Esophagus squamous epithelium (tissue), 5 donors: ENCODE measurements at regions not wholly inside any gene's neighbourhood (a gene's known extent, or its start where the extent isn't known, plus 50 kb on each side); places are given as distances from the start of the nearest gene placed in this dataset.

Experiments used
- DNase-seq: peaks from one replicate; lab custom pipeline; 2025; lab: John Stamatoyannopoulos, UW
- H3K27ac ChIP-seq, 4 donors: fragments of 200-600 bp; sonication (generic); one replicate each; pipeline ENCODE4 v1.5.1; 2016 to 2019; ENCODE audit warnings: mild to moderate bottlenecking in 1 of 4
- H3K27me3 ChIP-seq, 4 donors: fragments of 200-600 bp; sonication (generic); 1 replicate in 3 of 4; 2 replicates in 1 of 4; pipeline versions ENCODE4 v1.5.1 to v1.6.0; 2017 to 2021; ENCODE audit warnings: antibody characterized with exemption in 1 of 4
- H3K36me3 ChIP-seq, 3 donors: fragments of 200-600 bp; sonication (generic); one replicate each; pipeline ENCODE4 v1.5.1; 2016 to 2019
- H3K4me1 ChIP-seq, 3 donors: fragments of 200-600 bp; sonication (generic); one replicate each; pipeline ENCODE4 v1.5.1; 2017 to 2019
- H3K4me3 ChIP-seq, 4 donors: fragments of 200-600 bp; sonication (generic); 1 replicate in 3 of 4; 2 replicates in 1 of 4; pipeline ENCODE4 v1.5.1; 2016 to 2019; ENCODE audit warnings: mild to moderate bottlenecking in 2 of 4, moderate library complexity in 1 of 4
- H3K9me3 ChIP-seq, 3 donors: fragments of 200-600 bp; sonication (generic); one replicate each; pipeline ENCODE4 v1.5.1; 2016 to 2019
- CTCF ChIP-seq, 6 experiments: fragments of 450-650 bp in 4 of 6; fragments of 200-600 bp in 2 of 6; sonication (generic) in 2 of 6; IDR thresholded peaks; one replicate each; pipeline ENCODE4 v1.5.1; 2016 to 2019; ENCODE audit warnings: antibody characterized with exemption in 6 of 6, mild to moderate bottlenecking in 4 of 6, moderate library complexity in 4 of 6
- POLR2A ChIP-seq, 4 donors: fragments of 450-650 bp; IDR thresholded peaks; one replicate each; pipeline ENCODE4 v1.6.1; 2017; ENCODE audit warnings: antibody characterized with exemption in 4 of 4, mild to moderate bottlenecking in 4 of 4, moderate library complexity in 3 of 4
- WGBS, 2 donors: methylation state at CpG; one replicate each; pipeline ENCODE4 v1.1.5; 2018; 5-methylcytosine and 5-hydroxymethylcytosine counted together
- intact Hi-C: fragments of 100-400 bp; cut with DNase I; formaldehyde crosslinking; loops from one replicate; pipeline ENCODE4 v1.15.0; 2022
- donor health status: DM: yes; HTN: yes; CAD: no.

DNA sequence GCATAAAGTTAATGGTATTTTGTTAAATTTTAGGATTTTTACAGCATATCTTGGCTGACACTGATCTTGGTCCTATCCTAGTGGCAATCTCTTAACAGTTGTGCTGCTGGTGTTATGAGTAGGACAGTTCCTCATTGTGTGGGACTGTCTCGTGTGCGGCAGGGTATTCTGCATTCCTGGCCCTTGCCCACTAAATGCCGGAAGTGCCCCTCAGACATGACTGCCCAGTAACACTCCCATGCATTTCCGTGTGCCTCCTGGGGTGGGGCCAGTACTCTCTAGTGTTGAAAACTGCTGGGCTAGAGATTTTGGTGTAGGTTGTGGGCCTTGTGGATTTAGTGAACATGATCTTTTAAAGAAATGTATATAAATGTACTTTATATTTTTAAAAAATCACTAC is 227.1 kb upstream of the DMRT1 start:
- H3K4me1 ChIP-seq: peaks cover 7 to 55% (median 19%) of the 10 kb centered on the region in 3 donors
- H3K36me3 ChIP-seq: no peaks in the 10 kb centered on the region
- 50 to 51% methylated on average over 2 to 4 of the region's 4 CpGs for WGBS, 2 donors
- TF ChIP-seq CTCF (IDR thresholded peaks at IDR 0.05) (no peak), POLR2A (IDR thresholded peaks at IDR 0.05) (no peak)
- H3K9me3 ChIP-seq: no peaks in the 10 kb centered on the region
- peak overlapping the region; percentile 25 to 78 (median 72) for H3K27ac ChIP-seq
- intact Hi-C loops: loop anchor here (5.0 to 10.0 kb wide), 2 partner anchors 80 to 148 kb away; no protein-coding TSS in a partner anchor
- no peak for DNase-seq
- H3K4me3 ChIP-seq: no peak overlapping the region
- no peaks in the 10 kb centered on the region for H3K27me3 ChIP-seq

DNA sequence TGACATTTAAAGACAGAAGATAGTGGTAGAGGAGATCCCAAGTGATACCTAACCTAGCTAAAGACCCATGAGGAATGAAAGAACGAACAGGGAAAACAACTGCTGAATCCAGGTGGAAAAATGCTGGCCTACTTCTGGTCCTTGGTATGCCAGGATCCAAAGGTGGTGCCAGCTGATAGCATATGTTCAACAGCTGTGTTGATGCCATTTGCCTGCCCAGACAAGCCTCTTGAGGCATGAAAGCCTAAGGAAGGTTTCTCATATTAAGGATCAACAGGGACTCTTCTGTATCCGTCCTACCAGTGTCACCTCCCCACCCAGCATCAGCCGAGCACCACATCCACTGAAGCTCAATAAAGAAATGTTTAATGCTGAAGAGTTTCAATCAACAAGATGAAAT is 225.7 kb upstream of the DMRT1 start:
- Histone ChIP-seq H3K36me3 (no peaks in the 10 kb centered on the region), H3K27ac (peak overlapping the region; percentile 4 to 77 (median 50)), H3K4me3 (no peak overlapping the region), H3K4me1 (peaks cover 7 to 56% (median 19%) of the 10 kb centered on the region in 3 donors), H3K27me3 (no peaks in the 10 kb centered on the region), H3K9me3 (no peaks in the 10 kb centered on the region)
- DNase-seq: no peak
- WGBS, 2 donors: 46 to 69% methylated on average over 3 of the region's 3 CpGs
- TF ChIP-seq CTCF (IDR thresholded peaks at IDR 0.05): peak in 1 of 6 experiments; percentile 8
- no peak for TF ChIP-seq POLR2A (IDR thresholded peaks at IDR 0.05)
- intact Hi-C loops: loop anchor here (10.0 kb wide), 1 partner anchor 79 kb away; no protein-coding TSS in a partner anchor

DNA sequence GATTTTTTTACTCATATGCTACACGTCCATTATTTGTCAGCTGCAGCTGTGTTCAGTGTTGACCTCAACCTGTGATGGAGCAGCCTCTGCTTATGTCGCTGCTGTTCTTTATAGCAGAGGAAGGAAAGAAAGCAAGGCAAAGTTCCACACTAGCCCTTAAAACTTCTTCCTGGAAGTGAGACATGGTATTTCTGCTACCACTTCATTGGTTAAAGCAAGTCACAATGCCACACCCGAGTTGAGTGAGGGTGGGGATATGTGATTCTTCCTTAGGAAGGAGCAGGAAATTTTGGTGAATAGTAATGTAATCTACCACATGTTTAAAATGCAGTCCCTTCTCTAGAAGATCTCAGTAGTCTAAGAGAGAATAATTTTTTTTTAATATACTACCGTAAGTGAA is 224.8 kb upstream of the DMRT1 start:
- Histone ChIP-seq H3K4me1 (peaks cover 7 to 65% (median 23%) of the 10 kb centered on the region in 3 donors), H3K36me3 (no peaks in the 10 kb centered on the region), H3K9me3 (no peaks in the 10 kb centered on the region), H3K27me3 (no peaks in the 10 kb centered on the region), H3K27ac (peak overlapping the region in 3 of 4 donors; percentile 31 to 77 (median 68)), H3K4me3 (no peak overlapping the region)
- intact Hi-C loops: loop anchor here (10.0 kb wide), 1 partner anchor 78 kb away; no protein-coding TSS in a partner anchor
- 69 to 73% methylated on average over 4 of the region's 4 CpGs for WGBS, 2 donors
- no peak for TF ChIP-seq CTCF (IDR thresholded peaks at IDR 0.05)
- no peak for TF ChIP-seq POLR2A (IDR thresholded peaks at IDR 0.05)
- DNase-seq: no peak

DNA sequence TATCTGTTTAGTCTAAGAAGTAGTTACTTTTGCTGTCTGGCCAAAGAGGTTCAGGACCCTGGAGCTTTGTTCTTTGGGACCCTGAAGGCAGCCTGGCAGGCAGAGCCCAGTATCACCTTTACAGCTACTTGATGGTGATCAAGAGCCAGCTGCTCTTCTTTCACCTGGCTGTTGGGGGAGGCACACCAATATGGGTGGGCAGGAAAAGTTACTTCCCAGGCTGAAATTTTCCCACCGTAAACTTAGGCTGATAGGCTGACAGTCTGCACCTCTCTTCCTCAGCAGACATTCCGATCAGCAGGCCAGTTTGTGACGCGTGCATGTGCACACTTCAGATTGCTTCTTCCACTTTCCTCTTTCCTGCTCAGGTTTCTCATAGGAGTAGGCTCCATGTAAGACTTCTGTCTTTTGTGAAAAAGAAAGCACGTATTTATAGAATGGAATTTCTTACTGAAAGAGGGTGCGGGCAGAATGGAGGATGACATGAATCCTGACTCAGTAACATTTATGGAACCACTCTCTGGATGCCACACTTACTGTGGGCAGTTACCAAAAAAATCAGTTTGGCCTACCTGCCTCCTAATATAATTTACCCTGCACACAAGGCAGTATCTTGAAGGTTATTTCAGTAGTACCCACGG is 223.9 kb upstream of the DMRT1 start:
- 86 to 88% methylated on average over 7 of the region's 7 CpGs for WGBS, 2 donors
- Histone ChIP-seq H3K4me1 (peaks cover 7 to 65% (median 24%) of the 10 kb centered on the region in 3 donors), H3K27me3 (no peaks in the 10 kb centered on the region), H3K9me3 (no peaks in the 10 kb centered on the region), H3K36me3 (no peaks in the 10 kb centered on the region), H3K4me3 (no peak overlapping the region), H3K27ac (peak overlapping the region in 2 of 4 donors; percentile 2 to 77)
- TF ChIP-seq CTCF (IDR thresholded peaks at IDR 0.05) (no peak), POLR2A (IDR thresholded peaks at IDR 0.05) (no peak)
- DNase-seq: no peak
- intact Hi-C loops: loop anchor here (10.0 kb wide), 1 partner anchor 77 kb away; no protein-coding TSS in a partner anchor

DNA sequence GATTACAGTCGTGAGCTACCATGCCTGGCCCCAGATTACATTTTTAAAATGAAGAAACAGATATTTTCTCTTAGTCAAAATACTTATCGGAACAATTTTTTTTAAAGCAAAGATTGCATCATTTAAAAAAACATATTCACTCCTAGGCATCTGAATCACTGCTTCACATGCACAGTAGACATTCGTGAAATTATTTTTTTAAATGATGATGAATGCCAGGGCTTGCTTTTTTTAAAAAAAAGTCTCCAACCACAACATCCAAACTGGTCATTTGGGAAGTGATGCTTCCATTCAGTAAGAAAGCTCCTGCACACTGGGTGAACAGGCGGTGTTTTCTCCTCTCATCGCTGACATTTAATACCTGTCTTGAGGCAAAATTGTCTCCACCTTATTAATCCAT is 223.0 kb upstream of the DMRT1 start:
- Histone ChIP-seq H3K4me1 (peaks cover 7 to 60% (median 24%) of the 10 kb centered on the region in 3 donors), H3K27ac (peak overlapping the region in 2 of 4 donors; percentile 5 to 22), H3K4me3 (no peak overlapping the region), H3K36me3 (no peaks in the 10 kb centered on the region), H3K27me3 (no peaks in the 10 kb centered on the region), H3K9me3 (no peaks in the 10 kb centered on the region)
- intact Hi-C loops: loop anchor here (10.0 kb wide), 1 partner anchor 76 kb away; no protein-coding TSS in a partner anchor
- DNase-seq: no peak
- TF ChIP-seq CTCF (IDR thresholded peaks at IDR 0.05) (no peak), POLR2A (IDR thresholded peaks at IDR 0.05) (no peak)
- 72 to 77% methylated on average over 5 of the region's 5 CpGs for WGBS, 2 donors
